ENCODE measurements at regions not wholly inside any gene's neighbourhood (a gene's known extent, or its start where the extent isn't known, plus 50 kb on each side); places are given as distances from the start of the nearest gene placed in this dataset.
A peak's percentile ranks its signal among the peaks of the same experiment; 100 is the strongest.

DNA sequence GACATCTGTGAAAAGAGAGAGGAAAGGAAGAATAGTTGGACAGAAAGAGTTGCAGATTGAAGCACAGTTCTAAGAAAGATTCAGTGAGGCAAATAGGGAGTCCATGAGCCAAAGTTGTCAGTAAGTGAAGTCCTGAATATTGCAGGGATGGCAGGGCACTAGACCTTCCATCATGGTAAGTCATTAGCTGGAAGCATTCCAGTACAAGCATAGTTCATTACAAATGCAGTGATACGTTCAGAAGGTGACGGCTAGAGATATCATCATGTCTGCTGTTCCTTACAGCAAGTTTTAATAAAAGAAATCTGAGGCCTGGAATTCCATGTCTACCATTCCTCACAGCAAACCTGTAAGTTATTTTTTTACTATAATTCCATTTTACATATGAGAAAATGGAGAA, 720.1 kb downstream of the GBE1 start:
- no peaks in the 10 kb centered on the region for H3K9me3 ChIP-seq (replicated peaks; ENCODE audit: control insufficient read depth, insufficient read depth, low read depth, low read length)
- 0% methylated on average over 2 of the region's 2 CpGs for WGBS (ENCODE audit: insufficient coverage, low coverage, missing lambda C conversion rate)
- in situ Hi-C loops (cut with MboI) (no loop called here), intact Hi-C loops (cut with micrococcal nuclease) (no loop called here)
- ATAC-seq (no peak), FAIRE-seq (no peak), DNase-seq (ENCODE audit: extremely low read depth in 1 of 4, low spot score in 3 of 4) (no peak)
- H3K79me2 ChIP-seq (ENCODE audit: control insufficient read depth, insufficient read depth, low read length), result no peaks in the 10 kb centered on the region
- H3K4me3 ChIP-seq, result no peak overlapping the region
- no peak for TF ChIP-seq FOXK2 (conservative IDR thresholded peaks at IDR 0.05 in 1 of 2, IDR thresholded peaks at IDR 0.05 in 1 of 2; ENCODE audit: low read depth in 2 of 2)
- no peaks in the 10 kb centered on the region for H4K20me1 ChIP-seq (replicated peaks; ENCODE audit: control insufficient read depth, insufficient read depth, low read length)
- no peaks in the 10 kb centered on the region for H3K9me1 ChIP-seq (ENCODE audit: control insufficient read depth, insufficient read depth, low read length)
- H3K27ac ChIP-seq (ENCODE audit: extremely low read depth, low read depth, low read length), result no peak overlapping the region
- no peak overlapping the region for H2AFZ ChIP-seq (ENCODE audit: low read depth, low read length)
- H3K27me3 ChIP-seq (ENCODE audit: control insufficient read depth in 2 of 2, insufficient read depth in 2 of 2, low read length in 2 of 2), result no peaks in the 10 kb centered on the region
- ChIA-PET POLR2A (no interaction called here), CTCF (ENCODE audit: low intra/inter-chr PET ratio) (no interaction called here)
- H3K36me3 ChIP-seq (ENCODE audit: control insufficient read depth, insufficient read depth, low read length), result no peaks in the 10 kb centered on the region
- H3K4me1 ChIP-seq (replicated peaks in 1 of 2; ENCODE audit: control insufficient read depth in 2 of 2, insufficient read depth in 2 of 2, low read length in 2 of 2), result no peaks in the 10 kb centered on the region
- no peak overlapping the region for H3K4me2 ChIP-seq (ENCODE audit: insufficient read depth, low read length)
- H3K9ac ChIP-seq (ENCODE audit: insufficient read depth in 1 of 2, low read depth in 2 of 2, low read length in 2 of 2), result no peak overlapping the region
- no TSS peak for BruUV-seq (replicated peaks)

DNA sequence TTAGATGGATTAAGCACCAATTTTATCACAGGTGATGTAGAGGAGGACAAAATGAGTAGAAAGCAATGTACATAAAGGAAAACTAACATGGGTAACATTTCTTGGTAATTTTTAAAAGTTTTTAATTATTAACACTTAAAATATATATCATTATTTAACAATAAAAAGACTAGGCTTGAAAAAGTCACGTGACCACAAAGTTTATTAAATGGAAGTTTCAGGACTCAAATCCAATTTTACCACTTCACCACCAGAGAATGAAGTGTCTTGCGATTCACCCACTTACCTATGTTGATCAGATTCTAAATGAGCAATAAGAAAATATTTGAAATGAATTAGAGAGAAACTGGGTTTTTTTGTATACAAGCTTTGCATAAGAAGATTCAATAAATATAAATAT, 721.3 kb downstream of the GBE1 start:
- POLR2A ChIA-PET, result no interaction called here
- Histone ChIP-seq H2AFZ (ENCODE audit: low read depth, low read length) (no peak overlapping the region), H3K27me3 (ENCODE audit: control insufficient read depth in 2 of 2, insufficient read depth in 2 of 2, low read length in 2 of 2) (no peaks in the 10 kb centered on the region), H3K9ac (ENCODE audit: insufficient read depth in 1 of 2, low read depth in 2 of 2, low read length in 2 of 2) (no peak overlapping the region), H3K4me3 (no peak overlapping the region), H3K79me2 (ENCODE audit: control insufficient read depth, insufficient read depth, low read length) (no peaks in the 10 kb centered on the region), H3K4me1 (replicated peaks in 1 of 2; ENCODE audit: control insufficient read depth in 2 of 2, insufficient read depth in 2 of 2, low read length in 2 of 2) (no peaks in the 10 kb centered on the region), H3K27ac (ENCODE audit: extremely low read depth, low read depth, low read length) (no peak overlapping the region), H4K20me1 (replicated peaks; ENCODE audit: control insufficient read depth, insufficient read depth, low read length) (no peaks in the 10 kb centered on the region), H3K4me2 (ENCODE audit: insufficient read depth, low read length) (no peak overlapping the region), H3K9me3 (replicated peaks; ENCODE audit: control insufficient read depth, insufficient read depth, low read depth, low read length) (no peaks in the 10 kb centered on the region), H3K36me3 (ENCODE audit: control insufficient read depth, insufficient read depth, low read length) (no peaks in the 10 kb centered on the region), H3K9me1 (ENCODE audit: control insufficient read depth, insufficient read depth, low read length) (no peaks in the 10 kb centered on the region)
- no TSS peak for BruUV-seq (replicated peaks)
- in situ Hi-C loops (cut with MboI) (no loop called here), intact Hi-C loops (cut with micrococcal nuclease) (no loop called here)
- WGBS (ENCODE audit: insufficient coverage, low coverage, missing lambda C conversion rate), result 4% methylated on average over 2 of the region's 2 CpGs
- CTCF ChIA-PET (ENCODE audit: low intra/inter-chr PET ratio), result no interaction called here
- DNase-seq (ENCODE audit: extremely low read depth in 1 of 4, low spot score in 3 of 4), result no peak
- ATAC-seq, result no peak
- TF ChIP-seq, protein P1, sequence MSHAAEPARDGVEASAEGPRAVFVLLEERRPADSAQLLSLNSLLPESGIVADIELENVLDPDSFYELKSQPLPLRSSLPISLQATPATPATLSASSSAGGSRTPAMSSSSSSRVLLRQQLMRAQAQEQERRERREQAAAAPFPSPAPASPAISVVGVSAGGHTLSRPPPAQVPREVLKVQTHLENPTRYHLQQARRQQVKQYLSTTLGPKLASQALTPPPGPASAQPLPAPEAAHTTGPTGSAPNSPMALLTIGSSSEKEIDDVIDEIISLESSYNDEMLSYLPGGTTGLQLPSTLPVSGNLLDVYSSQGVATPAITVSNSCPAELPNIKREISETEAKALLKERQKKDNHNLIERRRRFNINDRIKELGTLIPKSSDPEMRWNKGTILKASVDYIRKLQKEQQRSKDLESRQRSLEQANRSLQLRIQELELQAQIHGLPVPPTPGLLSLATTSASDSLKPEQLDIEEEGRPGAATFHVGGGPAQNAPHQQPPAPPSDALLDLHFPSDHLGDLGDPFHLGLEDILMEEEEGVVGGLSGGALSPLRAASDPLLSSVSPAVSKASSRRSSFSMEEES (CRISPR knock-in tag; IDR thresholded peaks at IDR 0.05), result peak; percentile 77
- no peak for TF ChIP-seq ZZZ3 (IDR thresholded peaks at IDR 0.05)
- no peak for FAIRE-seq

All from K562 (cell line).